ENCODE measurements at regions not wholly inside any gene's neighbourhood (a gene's known extent, or its start where the extent isn't known, plus 50 kb on each side); places are given as distances from the start of the nearest gene placed in this dataset.

DNA sequence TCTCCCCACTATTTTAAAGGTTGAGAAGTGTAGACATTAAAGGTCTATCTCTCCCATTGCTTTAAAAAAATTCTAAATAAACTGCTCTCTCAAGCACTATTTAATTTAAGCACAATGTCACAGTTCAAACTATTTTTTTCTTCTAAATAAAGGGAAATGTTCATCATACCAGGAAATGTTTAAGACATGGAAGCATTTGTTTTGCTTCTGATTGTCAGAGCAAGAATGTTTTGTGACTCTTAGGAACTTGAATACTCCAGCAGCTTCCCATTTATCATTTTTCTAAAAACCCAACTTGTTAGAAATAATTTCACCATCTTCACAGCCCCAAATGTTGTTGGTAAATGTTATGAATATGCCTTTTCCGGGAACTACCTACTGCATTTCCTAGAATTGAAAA is 121.8 kb upstream of the NTF3 start:
- TF ChIP-seq, protein P1, sequence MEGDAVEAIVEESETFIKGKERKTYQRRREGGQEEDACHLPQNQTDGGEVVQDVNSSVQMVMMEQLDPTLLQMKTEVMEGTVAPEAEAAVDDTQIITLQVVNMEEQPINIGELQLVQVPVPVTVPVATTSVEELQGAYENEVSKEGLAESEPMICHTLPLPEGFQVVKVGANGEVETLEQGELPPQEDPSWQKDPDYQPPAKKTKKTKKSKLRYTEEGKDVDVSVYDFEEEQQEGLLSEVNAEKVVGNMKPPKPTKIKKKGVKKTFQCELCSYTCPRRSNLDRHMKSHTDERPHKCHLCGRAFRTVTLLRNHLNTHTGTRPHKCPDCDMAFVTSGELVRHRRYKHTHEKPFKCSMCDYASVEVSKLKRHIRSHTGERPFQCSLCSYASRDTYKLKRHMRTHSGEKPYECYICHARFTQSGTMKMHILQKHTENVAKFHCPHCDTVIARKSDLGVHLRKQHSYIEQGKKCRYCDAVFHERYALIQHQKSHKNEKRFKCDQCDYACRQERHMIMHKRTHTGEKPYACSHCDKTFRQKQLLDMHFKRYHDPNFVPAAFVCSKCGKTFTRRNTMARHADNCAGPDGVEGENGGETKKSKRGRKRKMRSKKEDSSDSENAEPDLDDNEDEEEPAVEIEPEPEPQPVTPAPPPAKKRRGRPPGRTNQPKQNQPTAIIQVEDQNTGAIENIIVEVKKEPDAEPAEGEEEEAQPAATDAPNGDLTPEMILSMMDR (IDR thresholded peaks at IDR 0.05) = no peak
- TF ChIP-seq POLR2A (IDR thresholded peaks at IDR 0.05) = no peak
